Osteoblast (primary cell): ENCODE measurements at regions not wholly inside any gene's neighbourhood (a gene's known extent, or its start where the extent isn't known, plus 50 kb on each side); places are given as distances from the start of the nearest gene placed in this dataset.

Experiments used
- DNase-seq: peaks from one replicate; pipeline ENCODE4 v3.0.0; 2011; ENCODE audit warnings: low spot score, mixed read lengths; ENCODE audit not compliant: insufficient read length; ENCODE audit errors: missing footprints
- H2AFZ ChIP-seq: 2 replicates; pipeline ENCODE4 v1.6.0; 2011; ENCODE audit warnings: mild to moderate bottlenecking, low read length
- H3K27ac ChIP-seq: 2 replicates; pipeline ENCODE4 v1.5.1; 2011; ENCODE audit warnings: mild to moderate bottlenecking, low read depth, low read length, moderate library complexity
- H3K27me3 ChIP-seq: 2 replicates; pipeline ENCODE4 v1.6.0; 2012; ENCODE audit warnings: mild to moderate bottlenecking, control low read depth, inconsistent platforms, low read length, moderate library complexity; ENCODE audit not compliant: insufficient read depth
- H3K36me3 ChIP-seq: 2 replicates; pipeline ENCODE4 v1.5.1; 2011; ENCODE audit warnings: mild to moderate bottlenecking, low read length, control low read depth, moderate library complexity; ENCODE audit not compliant: insufficient read depth
- H3K4me1 ChIP-seq: 2 replicates; pipeline ENCODE4 v1.5.1; 2011; ENCODE audit warnings: mild to moderate bottlenecking, low read length, control low read depth, moderate library complexity; ENCODE audit not compliant: insufficient read depth
- H3K4me2 ChIP-seq: 2 replicates; pipeline ENCODE4 v1.6.0; 2011; ENCODE audit warnings: mild to moderate bottlenecking, low read length; ENCODE audit not compliant: insufficient read depth
- H3K4me3 ChIP-seq: fragments of 200-600 bp; sonication (generic); 3 replicates; pipeline ENCODE4 v1.5.1; 2012; ENCODE audit warnings: mild to moderate bottlenecking, low read length, inconsistent platforms; ENCODE audit not compliant: insufficient read depth
- H3K79me2 ChIP-seq: 2 replicates; pipeline ENCODE4 v1.6.0; 2012; ENCODE audit warnings: mild to moderate bottlenecking, low read length, control low read depth, inconsistent platforms; ENCODE audit not compliant: insufficient read depth
- H3K9me3 ChIP-seq: 2 replicates; pipeline ENCODE4 v1.5.1; 2011; ENCODE audit warnings: low read depth, low read length, control low read depth
- H4K20me1 ChIP-seq: 2 replicates; pipeline ENCODE4 v1.6.0; 2012; ENCODE audit warnings: mild to moderate bottlenecking, low read length, control low read depth; ENCODE audit not compliant: insufficient read depth
- CTCF ChIP-seq: IDR thresholded peaks from 2 replicates; pipeline ENCODE4 v1.5.1; 2011; ENCODE audit warnings: mild to moderate bottlenecking, low read depth, low read length, moderate library complexity; ENCODE audit errors: extremely low read depth

DNA sequence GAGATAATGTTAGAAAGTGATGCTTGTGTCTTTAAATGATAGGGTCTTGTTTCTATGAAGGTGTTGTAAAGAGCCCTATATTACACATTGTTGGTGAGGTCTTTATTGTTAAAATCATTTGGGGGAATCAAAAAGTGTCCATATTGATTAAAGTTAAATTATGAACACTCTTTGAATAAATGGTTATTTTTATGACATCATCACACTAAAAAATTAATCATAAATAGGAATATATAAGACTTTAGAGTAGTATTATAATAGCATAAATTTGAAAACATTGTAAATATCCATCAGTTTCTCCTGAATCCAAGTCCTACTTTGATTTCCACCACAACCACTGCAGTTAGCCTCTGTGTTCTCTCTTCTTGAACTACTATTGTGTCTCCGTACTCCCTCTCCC lies 136.3 kb downstream of the HTR1A start:
- no peak for DNase-seq
- H2AFZ ChIP-seq: no peak overlapping the region
- TF ChIP-seq CTCF: no peak
- no peaks in the 10 kb centered on the region for H3K9me3 ChIP-seq
- H3K4me3 ChIP-seq: no peak overlapping the region
- no peaks in the 10 kb centered on the region for H3K27me3 ChIP-seq
- no peaks in the 10 kb centered on the region for H3K79me2 ChIP-seq
- no peaks in the 10 kb centered on the region for H3K4me1 ChIP-seq
- H3K27ac ChIP-seq: no peak overlapping the region
- no peaks in the 10 kb centered on the region for H3K36me3 ChIP-seq
- no peaks in the 10 kb centered on the region for H4K20me1 ChIP-seq
- no peak overlapping the region for H3K4me2 ChIP-seq

DNA sequence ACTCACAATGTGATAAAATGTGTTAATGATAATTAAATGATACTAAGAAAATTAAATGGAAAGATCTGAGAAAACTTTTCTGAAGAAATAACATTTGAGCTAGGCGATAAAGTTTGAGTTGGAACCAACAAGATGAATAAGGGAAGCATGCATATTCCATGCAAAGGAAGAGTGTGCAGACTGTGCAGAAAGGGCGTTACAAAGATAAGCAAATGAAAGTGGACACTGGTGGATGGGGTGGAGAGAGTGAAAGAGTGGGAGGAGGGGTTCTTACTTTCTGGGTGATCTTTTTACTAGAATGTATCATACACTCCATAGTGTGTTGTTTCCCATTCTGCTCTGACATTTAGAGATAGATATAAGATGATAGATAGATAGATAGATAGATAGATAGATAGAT lies 138.7 kb downstream of the HTR1A start:
- Histone ChIP-seq H4K20me1 (no peaks in the 10 kb centered on the region), H3K27me3 (no peaks in the 10 kb centered on the region), H3K36me3 (no peaks in the 10 kb centered on the region), H3K9me3 (no peaks in the 10 kb centered on the region), H3K4me2 (no peak overlapping the region), H3K4me3 (no peak overlapping the region), H3K79me2 (no peaks in the 10 kb centered on the region), H3K4me1 (no peaks in the 10 kb centered on the region), H2AFZ (no peak overlapping the region), H3K27ac (no peak overlapping the region)
- no peak for DNase-seq
- TF ChIP-seq CTCF: no peak

DNA sequence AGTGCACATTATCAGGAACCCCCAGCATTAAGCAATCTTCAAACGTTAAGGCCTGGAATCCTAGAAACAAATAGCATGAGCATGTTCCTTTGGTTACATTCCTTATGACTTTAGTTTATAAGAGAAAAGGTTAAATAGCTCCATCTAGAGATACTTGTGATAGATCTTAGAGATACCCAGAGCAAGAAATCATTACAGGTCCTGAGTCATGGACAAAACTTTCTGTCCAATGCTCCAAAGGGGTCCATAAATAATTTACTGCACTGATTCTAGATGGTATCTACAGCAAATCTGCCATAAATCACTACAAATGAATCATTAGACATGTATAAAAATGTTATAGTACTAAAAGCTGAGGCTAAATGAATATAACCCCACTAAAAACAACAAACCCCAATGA lies 139.6 kb downstream of the HTR1A start:
- no peak for TF ChIP-seq CTCF

DNA sequence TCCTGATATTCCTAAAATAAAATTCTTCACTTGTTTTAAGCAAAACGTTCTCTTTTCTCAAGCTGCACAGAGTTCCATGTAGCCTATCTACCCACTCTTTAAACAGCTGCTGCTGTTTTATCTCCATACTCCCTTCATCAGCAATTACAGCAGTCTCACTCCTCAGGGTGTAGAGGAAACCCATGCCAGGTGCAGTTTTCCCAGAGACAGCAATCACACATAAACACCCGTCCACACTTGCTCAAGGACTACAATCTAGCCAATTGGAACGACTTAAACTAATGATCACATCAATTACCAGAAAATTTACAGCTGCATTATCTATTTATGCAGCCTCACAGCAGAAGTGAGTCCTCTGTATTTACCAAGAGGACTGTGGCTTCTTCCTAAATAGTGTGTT lies 141.7 kb downstream of the HTR1A start:
- no peaks in the 10 kb centered on the region for H3K4me1 ChIP-seq

More for the DNA sequence above, 139.6 kb downstream of the HTR1A start:
- no peaks in the 10 kb centered on the region for H3K9me3 ChIP-seq
- no peak overlapping the region for H3K4me2 ChIP-seq
- no peak overlapping the region for H2AFZ ChIP-seq
- no peaks in the 10 kb centered on the region for H4K20me1 ChIP-seq
- H3K27me3 ChIP-seq: no peaks in the 10 kb centered on the region
- no peak for DNase-seq
- H3K4me3 ChIP-seq: no peak overlapping the region
- H3K27ac ChIP-seq: no peak overlapping the region
- H3K4me1 ChIP-seq: no peaks in the 10 kb centered on the region
- no peaks in the 10 kb centered on the region for H3K79me2 ChIP-seq
- no peaks in the 10 kb centered on the region for H3K36me3 ChIP-seq

More for the DNA sequence above, 141.7 kb downstream of the HTR1A start:
- Histone ChIP-seq H3K4me3 (no peak overlapping the region), H3K79me2 (no peaks in the 10 kb centered on the region), H3K27ac (no peak overlapping the region), H3K36me3 (no peaks in the 10 kb centered on the region), H2AFZ (no peak overlapping the region), H3K4me2 (no peak overlapping the region), H4K20me1 (no peaks in the 10 kb centered on the region), H3K27me3 (no peaks in the 10 kb centered on the region), H3K9me3 (no peaks in the 10 kb centered on the region)
- DNase-seq: no peak
- no peak for TF ChIP-seq CTCF
